GM21526 (cell line): ENCODE measurements at regions not wholly inside any gene's neighbourhood (a gene's known extent, or its start where the extent isn't known, plus 50 kb on each side); places are given as distances from the start of the nearest gene placed in this dataset.

Experiments
- ATAC-seq: cut with Tn5 transposase; IDR thresholded peaks from one replicate; pipeline ENCODE4 v1.9.1; 2021; ENCODE audit warnings: moderate library complexity; ENCODE audit not compliant: unreplicated experiment, low FRiP score

DNA sequence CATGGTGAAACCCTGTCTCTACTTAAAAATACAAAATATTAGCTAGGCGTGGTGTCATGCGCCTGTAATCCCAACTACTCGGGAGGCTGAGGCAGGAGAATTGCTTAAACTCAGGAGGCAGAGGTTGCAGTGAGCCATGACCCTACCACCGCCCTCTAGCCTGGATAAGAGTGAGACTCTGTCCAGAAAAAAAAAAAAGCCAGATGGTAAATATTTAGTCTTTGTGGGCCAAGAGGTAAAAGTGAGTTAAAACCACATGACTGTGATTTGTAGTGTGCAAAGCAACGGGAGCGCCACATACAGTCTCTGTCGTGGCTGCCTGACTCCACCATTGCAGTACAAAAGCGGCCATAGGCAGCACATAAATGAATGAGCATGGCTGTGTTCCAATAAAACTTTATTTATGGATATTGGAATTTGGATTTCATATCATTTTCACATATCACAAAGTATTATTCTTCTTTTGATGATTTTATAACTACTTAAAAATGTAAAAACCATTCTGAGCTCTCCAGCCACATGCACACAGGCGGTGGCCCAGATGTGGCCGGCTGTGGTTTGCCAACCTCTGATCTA, 51.8 kb upstream of the CASZ1 start:
- ATAC-seq = no peak

DNA sequence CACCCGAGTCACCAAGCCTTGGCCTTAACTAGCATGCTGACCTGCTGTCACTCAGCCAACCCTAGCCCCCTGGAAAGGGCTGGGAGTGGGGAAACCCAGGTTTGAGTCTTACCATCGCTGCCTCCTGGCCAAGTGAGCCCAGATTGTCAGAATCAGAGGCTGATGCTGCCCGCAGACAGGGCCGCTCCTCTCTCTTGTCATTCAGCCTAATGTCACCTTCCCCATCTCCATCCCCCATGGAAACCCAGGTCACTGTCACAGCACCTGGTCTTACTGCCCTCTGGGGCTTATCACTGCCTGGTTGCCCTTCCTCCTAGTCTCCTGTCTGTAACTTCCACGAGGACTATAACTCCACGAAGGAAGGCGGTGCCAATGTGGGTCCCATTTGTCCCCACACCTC, 53.6 kb upstream of the CASZ1 start:
- ATAC-seq = no peak

DNA sequence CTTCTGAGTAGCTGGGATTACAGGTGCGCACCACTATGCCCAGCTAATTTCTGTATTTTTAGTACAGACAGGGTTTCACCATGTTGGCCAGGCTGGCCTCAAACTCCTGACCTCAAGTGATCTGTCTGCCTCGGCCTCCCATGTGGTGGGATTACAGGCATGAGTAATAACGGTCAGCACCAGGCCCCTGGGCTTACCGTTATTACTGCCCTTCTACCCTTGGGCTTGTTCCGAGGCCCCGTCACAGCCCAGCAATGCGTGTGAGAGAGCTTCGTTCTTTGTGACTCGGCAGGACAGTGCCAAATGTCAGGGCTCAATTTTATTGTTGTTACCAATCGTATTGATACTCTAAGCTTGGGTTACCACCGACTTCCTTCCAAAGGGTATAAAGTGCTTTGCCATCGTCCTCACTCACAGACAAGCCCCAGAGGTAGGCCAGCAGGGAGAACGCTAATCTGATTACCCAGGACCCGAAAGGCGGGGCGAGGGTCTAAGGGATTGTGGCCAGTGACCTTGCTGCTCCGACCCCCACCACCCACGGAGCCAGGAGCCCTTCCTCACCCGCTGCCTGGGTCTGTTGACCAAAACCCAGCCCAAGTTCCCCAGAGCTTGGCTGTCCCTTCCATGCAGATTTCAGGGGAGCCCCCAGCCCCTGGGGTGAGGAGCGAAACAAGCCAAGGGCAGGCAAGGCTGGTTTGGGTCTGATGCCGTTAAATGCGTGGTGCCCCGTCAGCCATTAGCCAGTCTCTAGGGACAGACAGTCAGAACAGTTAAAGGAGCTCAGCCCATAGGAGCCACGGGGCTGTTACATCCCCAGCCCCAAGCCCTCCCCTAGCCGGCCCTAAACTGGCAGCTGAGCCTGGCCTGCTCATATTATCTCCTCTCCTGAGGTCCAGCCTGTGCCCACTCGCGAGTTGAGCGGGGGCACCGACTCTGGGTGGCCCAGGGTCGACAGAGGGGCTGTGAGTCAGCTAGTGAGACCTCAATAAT, 54.9 kb upstream of the CASZ1 start:
- no peak for ATAC-seq

- no peak for ATAC-seq
These were observed 55.6 kb upstream of the CASZ1 start for GRCh38 chr1:10852018-10852417.

- ATAC-seq = no peak
These were observed 56.0 kb upstream of the CASZ1 start for GRCh38 chr1:10852486-10852885.

DNA sequence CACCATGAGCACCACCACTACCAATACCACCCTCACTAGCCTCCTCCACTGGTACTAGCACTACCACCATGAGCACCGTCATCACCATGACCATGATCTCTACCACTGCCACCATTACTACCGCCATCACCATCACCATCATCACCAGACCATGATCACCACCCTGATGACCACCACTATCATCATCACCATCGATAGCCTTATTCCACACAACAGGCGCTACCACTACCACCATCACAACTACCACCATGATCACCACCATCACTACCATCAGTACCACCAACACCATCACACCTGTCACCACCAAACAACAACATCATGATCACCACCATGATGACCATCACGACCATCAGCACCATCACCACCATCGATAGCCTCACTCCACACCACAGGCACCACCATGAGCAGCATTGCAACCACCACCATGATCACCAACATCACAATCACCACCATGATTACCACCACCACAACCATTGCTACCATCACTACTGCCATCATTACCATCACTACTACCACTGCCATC, 56.6 kb upstream of the CASZ1 start:
- no peak for ATAC-seq

DNA sequence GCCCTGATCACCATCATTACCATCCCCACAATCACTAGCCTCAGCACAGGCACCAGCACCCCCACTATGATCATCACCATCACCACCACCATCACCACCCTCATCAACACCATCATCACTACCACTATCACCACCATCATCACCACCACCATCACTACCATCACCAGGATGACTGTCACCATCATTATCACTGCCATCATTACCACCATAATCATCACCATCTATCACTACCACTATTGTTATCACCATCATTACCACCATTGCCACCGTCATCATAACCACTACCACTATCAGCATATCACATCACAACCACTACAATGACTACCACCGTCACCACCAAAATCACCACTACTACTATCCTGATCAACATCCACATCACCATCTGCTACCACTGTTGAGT, 57.3 kb upstream of the CASZ1 start:
- ATAC-seq = no peak

DNA sequence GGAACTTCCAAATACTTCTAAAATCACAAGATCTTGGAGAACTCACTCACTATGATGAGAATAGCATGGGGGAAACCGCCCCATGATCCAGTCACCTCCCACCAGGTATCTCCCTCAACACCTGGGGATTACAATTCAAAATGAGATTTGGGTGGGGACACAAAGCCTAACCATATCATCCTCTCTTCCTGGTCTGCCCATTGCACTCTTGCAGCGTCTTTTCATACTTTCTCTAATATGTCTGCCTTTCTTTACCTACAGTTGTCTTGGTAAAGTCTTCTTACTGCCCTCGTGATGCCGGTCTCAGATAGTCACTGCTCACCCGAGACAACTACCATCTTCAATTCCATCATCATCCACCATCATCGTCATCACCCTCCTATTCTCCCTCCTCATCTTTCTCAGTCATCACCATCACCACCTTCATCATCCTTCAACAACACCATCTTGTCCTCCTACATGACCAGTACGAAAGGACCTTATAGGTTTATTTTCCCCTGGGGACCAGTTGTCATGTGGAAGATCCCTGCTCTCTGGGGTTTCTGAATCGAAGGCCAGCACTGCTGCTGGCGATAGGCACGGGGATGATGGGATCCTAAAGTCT, 58.5 kb upstream of the CASZ1 start:
- no peak for ATAC-seq

GRCh38 chr1:10856176-10856683, 59.8 kb upstream of the CASZ1 start:
- no peak for ATAC-seq

- no peak for ATAC-seq
These were observed 60.6 kb upstream of the CASZ1 start for GRCh38 chr1:10856863-10857598.

DNA sequence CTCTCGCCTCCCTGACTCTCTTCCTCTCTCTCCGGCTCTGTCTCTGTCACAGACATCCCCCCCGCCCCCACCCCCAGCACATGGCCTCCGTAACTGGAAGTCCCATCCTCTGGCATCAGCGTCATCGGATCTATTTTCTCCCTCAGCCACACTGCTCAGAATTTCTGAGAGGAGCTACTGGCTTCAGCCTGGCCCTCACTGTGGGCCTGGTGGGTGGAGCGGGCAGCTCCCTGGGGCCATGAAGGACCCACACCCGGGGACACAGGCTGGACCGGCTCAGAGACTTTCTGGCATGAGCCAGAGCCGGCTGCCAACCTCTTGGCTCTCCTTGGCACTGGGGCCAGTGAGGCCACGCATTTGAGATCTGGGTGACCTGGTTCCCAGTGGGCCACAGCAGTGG, 61.2 kb upstream of the CASZ1 start:
- no peak for ATAC-seq

DNA sequence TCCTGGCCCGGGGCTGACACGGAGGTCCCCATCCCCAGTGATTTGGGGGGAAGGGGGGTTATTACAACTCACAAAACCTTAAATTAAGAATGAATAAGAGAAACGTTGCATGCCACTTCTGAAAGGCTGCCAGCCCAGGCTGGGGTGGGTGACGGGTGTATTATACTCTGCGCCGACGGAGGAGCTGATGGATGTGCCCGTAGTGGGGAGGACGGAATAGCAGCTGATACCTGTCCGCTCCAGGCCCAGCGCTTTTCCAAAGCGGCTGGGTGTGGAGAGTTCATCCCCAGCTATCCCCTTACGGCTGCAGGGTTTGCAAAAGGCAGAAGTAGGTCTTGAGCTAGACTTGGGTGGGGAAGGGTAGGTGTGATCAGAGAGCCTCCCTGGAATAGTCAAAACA, 63.8 kb upstream of the CASZ1 start:
- no peak for ATAC-seq

GRCh38 chr1:10860682-10861081, 64.2 kb upstream of the CASZ1 start:
- no peak for ATAC-seq

GRCh38 chr1:10861822-10862221, 65.4 kb upstream of the CASZ1 start:
- no peak for ATAC-seq

DNA sequence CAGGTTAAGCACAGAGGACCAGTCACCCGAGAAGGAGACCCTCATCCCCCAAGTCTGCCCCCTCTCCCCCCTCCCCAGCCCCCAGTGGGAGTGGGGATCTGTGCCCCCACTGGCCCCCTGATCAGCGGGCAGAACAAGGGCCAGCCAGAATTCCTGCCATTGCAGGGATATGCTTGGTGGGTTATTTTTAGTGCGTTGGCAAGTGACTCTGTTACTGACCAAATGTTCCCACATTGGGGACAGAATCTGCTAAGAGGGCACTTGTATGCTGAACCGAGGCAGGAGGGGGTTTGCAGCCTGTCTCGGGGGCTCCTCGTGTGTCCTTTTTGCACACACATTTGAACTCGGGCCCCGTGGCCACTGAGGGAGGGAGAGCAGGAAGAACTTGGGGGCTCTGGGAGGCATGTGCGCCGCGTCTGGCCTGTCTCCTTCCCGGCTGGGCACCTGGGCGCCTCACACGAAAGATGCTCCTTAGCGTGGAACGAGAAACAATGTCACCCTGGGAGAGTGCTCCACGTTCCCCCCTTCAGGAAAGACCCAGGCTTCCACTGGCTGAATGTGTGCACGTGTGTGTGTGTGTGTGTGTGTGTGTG, 66.4 kb upstream of the CASZ1 start:
- ATAC-seq = no peak

GRCh38 chr1:10863886-10864285, 67.4 kb upstream of the CASZ1 start:
- no peak for ATAC-seq

- no peak for ATAC-seq
These were observed 68.3 kb upstream of the CASZ1 start for GRCh38 chr1:10864776-10865175.

GRCh38 chr1:10865518-10866320, 69.3 kb upstream of the CASZ1 start:
- no peak for ATAC-seq

GRCh38 chr1:10866321-10867093, 70.1 kb upstream of the CASZ1 start:
- ATAC-seq = no peak
